Dermis microvascular lymphatic vessel endothelial cell (primary cell): ENCODE measurements at regions not wholly inside any gene's neighbourhood (a gene's known extent, or its start where the extent isn't known, plus 50 kb on each side); places are given as distances from the start of the nearest gene placed in this dataset.
"Not testable (repeated sequence)": the region's sequence is repeated elsewhere in the genome, so short reads cannot be mapped to it uniquely, and the experiment has no call there.

Source experiments
- DNase-seq, 2 donors: peaks; one replicate each; pipeline versions ENCODE4 v3.0.0 to v3.0.0-alpha.2; 2010; ENCODE audit warnings: low read depth in 2 of 2

DNA sequence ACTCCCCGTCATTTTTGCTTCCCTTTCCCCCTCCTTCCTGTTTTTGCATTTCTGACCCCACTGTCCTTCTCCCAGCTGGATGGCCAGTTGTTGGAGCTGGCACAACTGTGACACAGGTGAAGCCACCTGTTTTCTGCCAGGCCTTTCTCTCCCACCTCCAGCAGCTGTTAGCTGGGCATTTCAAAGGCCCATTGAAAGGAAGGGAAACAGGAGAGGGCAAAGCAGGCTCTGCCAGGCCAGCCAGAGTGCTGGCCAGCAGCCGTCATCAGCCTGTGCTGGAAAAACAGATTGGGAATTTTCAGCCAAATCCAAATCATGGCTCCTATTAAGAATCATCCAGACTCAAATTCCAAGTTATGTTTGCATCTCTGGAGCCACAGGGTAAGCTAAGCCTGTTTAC is 155.2 kb upstream of the C2CD4B start:
- no peak for DNase-seq

- DNase-seq: no peak
These were observed 158.3 kb upstream of the C2CD4B start for GRCh38 chr15:62323353-62323890.

DNA sequence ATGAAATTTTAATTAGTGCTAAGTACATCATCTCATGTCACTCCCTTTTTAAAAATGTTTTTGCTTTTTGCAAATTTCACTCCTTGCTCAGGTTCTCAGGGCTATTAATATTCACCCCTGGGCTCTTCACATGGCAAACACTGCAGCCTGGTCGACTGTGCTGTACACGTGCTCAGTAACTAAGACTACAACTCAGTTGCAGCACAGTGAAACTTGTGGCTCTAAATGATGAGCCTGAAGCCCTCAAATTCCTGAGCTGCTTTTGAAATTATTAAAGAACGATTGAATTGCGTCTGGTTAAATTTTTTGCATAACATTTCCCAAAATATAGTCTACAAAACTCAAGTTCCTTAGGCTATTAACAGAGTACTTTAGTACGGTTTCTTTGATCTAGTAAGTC is 159.3 kb upstream of the C2CD4B start:
- no peak for DNase-seq

GRCh38 chr15:62325597-62325996 is 160.5 kb upstream of the C2CD4B start:
- DNase-seq: no peak

DNA sequence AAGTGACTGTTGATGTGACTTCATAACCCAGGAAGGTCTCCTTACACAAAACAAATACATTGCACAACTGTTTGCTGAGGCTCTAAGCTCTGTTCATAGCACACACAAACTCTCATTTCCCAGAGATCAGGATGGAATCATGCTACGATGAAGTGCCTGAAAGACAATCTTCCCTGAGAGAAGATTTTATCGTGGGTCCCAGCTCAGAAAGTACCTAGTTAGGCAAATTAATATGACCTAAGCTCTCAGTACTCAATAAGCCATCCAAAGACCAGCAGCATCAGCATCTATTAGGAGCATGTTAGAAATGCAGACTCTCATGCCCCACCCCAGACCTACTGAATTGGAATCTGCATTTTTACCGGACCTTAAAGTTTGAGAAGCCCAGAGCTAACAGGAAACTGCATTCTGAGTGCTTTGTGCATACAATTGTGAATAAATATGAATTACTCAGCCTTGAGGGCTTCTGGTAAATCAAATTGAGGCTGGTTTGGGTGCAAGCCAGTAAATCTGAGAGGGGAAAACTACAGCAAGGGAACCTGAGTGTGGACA is 161.5 kb upstream of the C2CD4B start:
- DNase-seq: no peak

- no peak for DNase-seq
These were observed 162.3 kb upstream of the C2CD4B start for GRCh38 chr15:62327406-62327805.

DNA sequence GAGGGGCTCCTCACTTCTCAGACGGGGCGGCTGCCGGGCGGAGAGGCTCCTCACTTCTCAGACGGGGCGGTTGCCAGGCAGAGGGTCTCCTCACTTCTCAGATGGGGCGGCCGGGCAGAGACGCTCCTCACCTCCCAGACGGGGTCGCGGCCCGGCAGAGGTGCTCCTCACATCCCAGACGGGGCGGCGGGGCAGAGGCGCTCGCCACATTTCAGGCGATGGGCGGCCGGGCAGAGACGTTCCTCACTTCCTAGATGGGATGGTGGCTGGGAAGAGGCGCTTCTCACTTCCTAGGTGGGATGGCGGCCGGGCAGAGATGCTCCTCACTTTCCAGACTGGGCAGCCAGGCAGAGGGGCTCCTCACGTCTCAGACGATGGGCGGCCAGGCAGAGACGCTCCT is 167.4 kb upstream of the C2CD4B start:
- DNase-seq: not testable (repeated sequence)

GRCh38 chr15:62334536-62334935 is 169.5 kb upstream of the C2CD4B start:
- no peak for DNase-seq

GRCh38 chr15:62337934-62338333 is 172.8 kb upstream of the C2CD4B start:
- no peak for DNase-seq

- no peak for DNase-seq
These were observed 173.4 kb upstream of the C2CD4B start for GRCh38 chr15:62338497-62338896.

GRCh38 chr15:62342959-62343358 is 177.9 kb upstream of the C2CD4B start:
- no peak for DNase-seq

DNA sequence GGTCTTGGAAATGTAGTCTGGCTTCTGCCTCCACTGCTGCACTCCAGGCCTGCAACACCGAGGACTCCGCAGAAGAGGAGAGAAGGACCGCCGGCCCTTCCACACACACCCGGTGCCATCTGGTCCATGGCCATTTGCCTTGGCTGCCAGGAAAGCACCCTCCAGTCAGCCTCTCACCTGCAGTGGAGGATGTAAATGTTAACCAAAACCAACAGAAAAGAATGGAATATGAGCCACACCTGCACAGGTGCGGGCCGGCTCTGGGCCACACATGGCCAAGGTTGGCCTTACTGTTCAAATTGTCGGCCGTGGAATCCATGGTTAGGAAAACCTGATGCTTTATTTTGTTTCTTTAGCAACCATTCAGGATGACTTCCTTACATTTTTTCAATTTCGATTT is 178.3 kb upstream of the C2CD4B start:
- no peak for DNase-seq

- peak; percentile 50 to 72 for DNase-seq
These were observed 179.9 kb upstream of the C2CD4B start for GRCh38 chr15:62344806-62345539.

- no peak for DNase-seq
These were observed 181.1 kb upstream of the C2CD4B start for GRCh38 chr15:62346168-62346567.

DNA sequence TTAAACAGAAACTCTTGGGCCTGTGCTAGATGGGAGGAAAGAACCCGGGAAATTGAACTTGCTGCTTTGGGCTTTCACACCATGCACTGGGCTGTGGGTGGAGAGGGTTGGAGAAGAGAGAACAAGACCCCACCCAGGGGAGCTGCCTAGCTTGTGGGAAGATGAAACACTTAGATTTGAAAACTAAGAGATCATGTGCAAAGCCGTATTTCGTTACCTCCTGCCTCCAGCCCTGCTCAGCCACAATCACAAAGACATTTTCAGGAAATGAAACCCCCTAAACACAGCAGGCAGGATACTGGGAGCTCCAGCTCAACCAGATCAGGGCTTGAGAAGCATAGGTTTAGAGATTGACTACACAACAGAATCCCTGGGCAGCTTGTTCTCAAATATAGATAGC is 183.0 kb upstream of the C2CD4B start:
- DNase-seq: no peak

GRCh38 chr15:62348623-62349022 is 183.5 kb upstream of the C2CD4B start:
- no peak for DNase-seq

DNA sequence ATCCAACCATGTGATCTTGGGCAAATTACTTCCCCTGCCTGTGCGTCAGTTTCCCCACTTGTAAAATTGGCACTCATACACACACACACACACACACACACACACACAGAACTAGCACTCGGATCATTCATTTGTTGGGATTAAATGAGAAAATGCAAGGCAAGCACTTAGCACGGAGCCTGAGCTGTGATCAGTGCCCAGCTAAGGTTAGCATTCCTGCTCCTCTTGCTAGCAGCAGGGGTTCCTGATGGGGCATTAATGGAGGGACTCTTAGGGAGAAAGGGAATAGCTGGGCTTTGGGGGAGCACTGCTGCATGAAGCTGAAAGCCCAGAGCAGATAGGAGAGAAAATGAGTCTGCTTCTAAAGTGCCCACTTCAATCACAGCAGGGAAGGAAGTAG is 187.7 kb upstream of the C2CD4B start:
- no peak for DNase-seq

DNA sequence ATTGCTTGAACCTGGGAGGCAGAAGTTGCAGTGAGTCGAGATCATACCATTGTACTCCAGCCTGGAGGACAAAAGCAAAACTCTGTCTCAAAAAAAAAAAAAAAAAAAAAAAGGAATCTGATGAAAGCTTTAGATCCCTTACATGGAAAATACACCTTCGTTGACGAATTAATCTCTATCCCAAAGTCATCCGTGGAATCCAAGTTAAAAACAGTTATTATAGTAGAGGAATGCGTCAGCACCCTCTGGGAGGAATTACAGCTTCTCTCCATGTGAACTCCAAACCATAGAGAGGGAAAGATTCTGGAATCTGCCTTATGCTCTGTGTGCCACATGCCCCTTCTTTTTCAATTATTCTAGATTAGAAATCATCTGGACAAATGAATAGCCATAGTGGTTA is 192.3 kb upstream of the C2CD4B start:
- DNase-seq: no peak

- DNase-seq: no peak
These were observed 194.3 kb upstream of the C2CD4B start for GRCh38 chr15:62359416-62359815.

GRCh38 chr15:62360332-62361097 is 195.4 kb upstream of the C2CD4B start:
- DNase-seq: no peak

GRCh38 chr15:62362144-62362543 is 197.1 kb upstream of the C2CD4B start:
- DNase-seq: no peak

- DNase-seq: no peak
These were observed 197.5 kb upstream of the C2CD4B start for GRCh38 chr15:62362608-62363007.

DNA sequence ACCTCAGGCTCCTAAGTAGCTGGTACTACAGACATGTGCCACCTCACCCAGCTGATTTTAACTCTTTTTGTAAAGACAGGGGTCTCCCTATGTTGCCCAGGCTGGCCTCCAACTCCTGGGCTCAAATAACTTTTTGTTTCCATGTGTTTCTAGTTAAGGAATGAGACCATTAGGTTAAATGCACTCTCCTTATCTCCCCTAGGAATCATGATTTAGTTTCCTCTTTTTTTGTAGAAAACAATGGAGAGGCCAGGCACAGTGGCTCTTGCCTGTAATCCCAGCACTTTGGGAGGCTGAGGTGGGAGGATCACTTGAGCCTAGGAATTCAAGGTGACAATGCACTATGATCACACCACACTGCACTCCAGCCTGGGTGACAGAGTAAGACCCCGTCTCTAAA is 198.8 kb upstream of the C2CD4B start:
- no peak for DNase-seq
